GM21619 (cell line): ENCODE measurements at regions not wholly inside any gene's neighbourhood (a gene's known extent, or its start where the extent isn't known, plus 50 kb on each side); places are given as distances from the start of the nearest gene placed in this dataset.
"Not testable (repeated sequence)": the region's sequence is repeated elsewhere in the genome, so short reads cannot be mapped to it uniquely, and the experiment has no call there.

Source experiments
- ATAC-seq: cut with Tn5 transposase; IDR thresholded peaks from one replicate; pipeline ENCODE4 v1.9.1; 2021; ENCODE audit not compliant: unreplicated experiment

GRCh38 chr2:64280812-64281211 lies 136.6 kb upstream of the PELI1 start:
- ATAC-seq = not testable (repeated sequence)

- no peak for ATAC-seq
These were observed 138.9 kb upstream of the PELI1 start for GRCh38 chr2:64283006-64283570.

GRCh38 chr2:64283641-64284361 lies 139.6 kb upstream of the PELI1 start:
- ATAC-seq = peak; percentile 97

GRCh38 chr2:64284751-64285150 lies 140.5 kb upstream of the PELI1 start:
- ATAC-seq = no peak

- ATAC-seq = no peak
These were observed 143.1 kb upstream of the PELI1 start for GRCh38 chr2:64287202-64287740.

GRCh38 chr2:64288321-64289193 lies 144.3 kb upstream of the PELI1 start:
- no peak for ATAC-seq

- no peak for ATAC-seq
These were observed 145.0 kb upstream of the PELI1 start for GRCh38 chr2:64289251-64289650.

GRCh38 chr2:64289737-64290136 lies 145.5 kb upstream of the PELI1 start:
- no peak for ATAC-seq

- ATAC-seq = no peak
These were observed 147.0 kb upstream of the PELI1 start for GRCh38 chr2:64291181-64291580.

- peak; percentile 70 for ATAC-seq
These were observed 151.3 kb upstream of the PELI1 start for GRCh38 chr2:64295326-64296139.

GRCh38 chr2:64296140-64296480 lies 151.9 kb upstream of the PELI1 start:
- ATAC-seq = no peak

- ATAC-seq = no peak
These were observed 152.6 kb upstream of the PELI1 start for GRCh38 chr2:64296695-64297346.

- no peak for ATAC-seq
These were observed 153.9 kb upstream of the PELI1 start for GRCh38 chr2:64298161-64298560.

- ATAC-seq = no peak
These were observed 153.9 kb upstream of the LGALSL start for GRCh38 chr2:64300066-64300465.

- ATAC-seq = no peak
These were observed 150.7 kb upstream of the LGALSL start for GRCh38 chr2:64303250-64303649.

- no peak for ATAC-seq
These were observed 146.5 kb upstream of the LGALSL start for GRCh38 chr2:64307421-64307820.

GRCh38 chr2:64311191-64311910 lies 142.6 kb upstream of the LGALSL start:
- ATAC-seq = no peak

GRCh38 chr2:64311948-64312621 lies 141.9 kb upstream of the LGALSL start:
- no peak for ATAC-seq
